ENCODE measurements at regions not wholly inside any gene's neighbourhood (a gene's known extent, or its start where the extent isn't known, plus 50 kb on each side); places are given as distances from the start of the nearest gene placed in this dataset.

GRCh38 chr2:37847792-37848191 lies 77.3 kb upstream of the RMDN2 start:
- TF ChIP-seq CTCF (IDR thresholded peaks at IDR 0.05) (no peak), POLR2A (IDR thresholded peaks at IDR 0.05) (no peak)
